GM12878 (cell line): ENCODE measurements at regions not wholly inside any gene's neighbourhood (a gene's known extent, or its start where the extent isn't known, plus 50 kb on each side); places are given as distances from the start of the nearest gene placed in this dataset.

Experiments used
- ATAC-seq: fragments of 200-7000 bp; cut with Tn5 transposase; 3 replicates; pipeline ENCODE4 v1.9.1; 2020; ENCODE audit warnings: mild to moderate bottlenecking, moderate library complexity
- BruUV-seq: library from RNA; stranded (reverse); fragments of 400-500 nt; replicated peaks from 2 replicates; lab custom pipeline; 2021; lab: Mats Ljungman, UMichigan
- CTCF ChIA-PET: fragments of 300-600 bp; sonication (Branson Sonifier 250); formaldehyde crosslinking; extraction: SDS; loops from one replicate; lab custom pipeline; 2021; ENCODE audit warnings: inconsistent platforms; lab: Yijun Ruan, JAX
- POLR2A ChIA-PET: fragments of 350-600 bp; formaldehyde crosslinking; extraction: SDS; loops from one replicate; lab custom pipeline; 2021; ENCODE audit warnings: inconsistent platforms; lab: Charles Lee
- RAD21 ChIA-PET: fragments of 300-600 bp; sonication (Branson Sonifier 250); formaldehyde crosslinking; loops from one replicate; lab custom pipeline; 2023; ENCODE audit warnings: antibody characterized with exemption; ENCODE audit not compliant: unreplicated experiment; lab: Charles Lee
- SMC1A ChIA-PET: fragments of 300-600 bp; sonication (Branson Sonifier 250); formaldehyde crosslinking; loops from one replicate; lab custom pipeline; 2023; ENCODE audit not compliant: unreplicated experiment, uncharacterized antibody; lab: Charles Lee
- DNase-seq: peaks from one replicate; pipeline ENCODE4 v3.0.0-alpha.2; 2011; ENCODE audit warnings: low read depth, low spot score
- FAIRE-seq: peaks from 3 replicates; lab custom pipeline; 2011; peaks lifted over from hg19 to GRCh38; lab: Jason Lieb, UNC
- H2AFZ ChIP-seq: 2 replicates; pipeline ENCODE4 v1.6.0; 2011; ENCODE audit warnings: low read depth, low read length, control low read depth; ENCODE audit not compliant: control insufficient read depth
- H3K27ac ChIP-seq: 2 replicates; pipeline ENCODE4 v1.5.1; 2011; ENCODE audit warnings: control low read depth; ENCODE audit not compliant: control insufficient read depth, insufficient read depth
- H3K27me3 ChIP-seq, 2 experiments: replicated peaks in 1 of 2; 2 replicates each; pipeline versions ENCODE4 v1.6.0 to v1.6.1; 2011; ENCODE audit warnings: low read length in 1 of 2; ENCODE audit not compliant: control insufficient read depth in 2 of 2, insufficient read depth in 2 of 2
- H3K36me3 ChIP-seq, 2 experiments: 2 replicates each; pipeline ENCODE4 v1.5.1; 2011; ENCODE audit warnings: low read length in 1 of 2; ENCODE audit not compliant: control insufficient read depth in 2 of 2, insufficient read depth in 2 of 2
- H3K4me1 ChIP-seq: 2 replicates; pipeline ENCODE4 v1.6.1; 2011; ENCODE audit warnings: mild to moderate bottlenecking, low read length, moderate library complexity, mixed read lengths; ENCODE audit not compliant: control insufficient read depth, insufficient read depth
- H3K4me2 ChIP-seq: 2 replicates; pipeline ENCODE4 v1.6.0; 2011; ENCODE audit warnings: control low read depth; ENCODE audit not compliant: control insufficient read depth, insufficient read depth
- H3K4me3 ChIP-seq: fragments of 200-600 bp; sonication (generic); 2 replicates; pipeline ENCODE4 v1.5.1; 2016
- H3K79me2 ChIP-seq: 2 replicates; pipeline ENCODE4 v1.6.0; 2011; ENCODE audit warnings: low read length; ENCODE audit not compliant: control insufficient read depth, insufficient read depth
- H3K9ac ChIP-seq: 2 replicates; pipeline ENCODE4 v1.8.0; 2011; ENCODE audit warnings: low read length, control low read depth, mixed read lengths; ENCODE audit not compliant: control insufficient read depth, insufficient read depth
- H3K9me3 ChIP-seq: replicated peaks from 3 replicates; pipeline ENCODE4 v1.5.1; 2011; ENCODE audit warnings: mild to moderate bottlenecking, low read length; ENCODE audit not compliant: control insufficient read depth, insufficient read depth
- H4K20me1 ChIP-seq: 2 replicates; pipeline ENCODE4 v1.6.0; 2011; ENCODE audit not compliant: control insufficient read depth, insufficient read depth
- ATF3 ChIP-seq: IDR thresholded peaks from 2 replicates; pipeline ENCODE4 v1.6.1; 2011; ENCODE audit warnings: low read depth, mild to moderate bottlenecking, low read length, moderate library complexity, borderline replicate concordance; ENCODE audit errors: extremely low read depth
- BRCA1 ChIP-seq: IDR thresholded peaks from 2 replicates; pipeline ENCODE4 v1.6.1; 2011; ENCODE audit warnings: low read depth, low read length, improper control_type of control experiment
- CBX3 ChIP-seq: fragments of 200-600 bp; sonication (generic); IDR thresholded peaks from 2 replicates; pipeline ENCODE4 v1.6.1; 2016; ENCODE audit warnings: low read depth, borderline replicate concordance
- FOS ChIP-seq: IDR thresholded peaks from 3 replicates; pipeline ENCODE4 v1.6.1; 2011; ENCODE audit warnings: borderline replicate concordance; ENCODE audit not compliant: insufficient read length; ENCODE audit errors: extremely low read depth
- GATAD2B ChIP-seq: fragments of 450-650 bp; conservative IDR thresholded peaks from 2 replicates; pipeline ENCODE4 v1.6.1; 2017; ENCODE audit warnings: low read depth, mild to moderate bottlenecking, moderate library complexity
- MTA3 ChIP-seq: IDR thresholded peaks from 2 replicates; pipeline ENCODE4 v1.6.1; 2012; ENCODE audit warnings: low read length, inconsistent platforms, borderline replicate concordance
- NBN ChIP-seq: fragments of 450-650 bp; IDR thresholded peaks from 2 replicates; pipeline ENCODE4 v1.6.1; 2016
- NFXL1 ChIP-seq: fragments of 450-650 bp; IDR thresholded peaks from 2 replicates; pipeline ENCODE4 v1.6.1; 2017; ENCODE audit warnings: antibody characterized with exemption, mild to moderate bottlenecking, borderline replicate concordance
- NR2C1 ChIP-seq: fragments of 450-650 bp; IDR thresholded peaks from 2 replicates; pipeline ENCODE4 v1.6.1; 2017; ENCODE audit warnings: antibody characterized with exemption, mild to moderate bottlenecking, moderate library complexity
- SMAD5 ChIP-seq: IDR thresholded peaks from 2 replicates; pipeline ENCODE4 v1.6.1; 2016; ENCODE audit warnings: antibody characterized with exemption, low read depth
- STAT1 ChIP-seq: fragments of 450-650 bp; conservative IDR thresholded peaks from 2 replicates; pipeline ENCODE4 v1.6.1; 2014; ENCODE audit warnings: antibody characterized with exemption, mild to moderate bottlenecking
- USF1 ChIP-seq: IDR thresholded peaks from 2 replicates; pipeline ENCODE4 v1.6.1; 2011; ENCODE audit warnings: borderline replicate concordance, low read depth, mild to moderate bottlenecking, moderate library complexity, mixed read lengths, low read length; ENCODE audit not compliant: insufficient read depth; ENCODE audit errors: extremely low read length
- ZBED1 ChIP-seq: IDR thresholded peaks from 2 replicates; pipeline ENCODE4 v1.6.1; 2016; ENCODE audit warnings: borderline replicate concordance
- WGBS: methylation state at CpG from one replicate; pipeline ENCODE4 v1.1.6; 2016; ENCODE audit warnings: low lambda C conversion rate; ENCODE audit not compliant: insufficient replicate concordance, insufficient coverage; ENCODE audit errors: missing lambda C conversion rate; 5-methylcytosine and 5-hydroxymethylcytosine counted together
- in situ Hi-C: fragments of 300-500 bp; cut with MboI; formaldehyde crosslinking; loops from 9 replicates; pipeline ENCODE4 v1.14.3; 2018; ENCODE audit warnings: mixed read lengths
- intact Hi-C: fragments of 100-400 bp; cut with micrococcal nuclease; formaldehyde crosslinking; loops from one replicate; pipeline ENCODE4 v1.14.2; 2022; ENCODE audit not compliant: unreplicated experiment
- TF ChIP-seq, protein P1 (sequence below): fragments of 450-650 bp; conservative IDR thresholded peaks from 2 replicates; pipeline ENCODE4 v1.6.1; 2017; ENCODE audit warnings: mild to moderate bottlenecking, moderate library complexity
- TF ChIP-seq, protein P2 (sequence below): IDR thresholded peaks from 2 replicates; pipeline ENCODE4 v1.6.1; 2012; ENCODE audit warnings: improper control_type of control experiment, low read depth, low read length; ENCODE audit not compliant: insufficient replicate concordance

DNA sequence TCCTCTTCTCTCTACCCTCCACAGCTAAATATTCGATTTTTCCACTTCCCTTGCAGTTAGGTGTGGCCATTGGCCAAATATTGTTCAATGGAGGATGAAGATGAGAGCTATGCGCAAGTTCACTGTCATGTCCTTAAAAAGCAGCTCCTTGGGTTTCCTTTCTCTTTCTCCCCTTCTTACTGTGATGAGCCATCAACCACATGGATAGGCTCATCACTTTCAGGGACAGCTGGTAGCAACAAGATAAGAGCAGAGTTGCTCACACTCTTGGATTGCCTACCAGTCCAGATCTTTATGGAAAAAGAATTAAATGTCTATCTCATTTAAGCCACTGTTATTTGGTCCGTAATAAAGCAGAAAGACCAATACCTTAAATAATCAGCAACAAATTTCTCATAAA is 377.0 kb downstream of the DDX10 start:
- H3K27me3 ChIP-seq: no peaks in the 10 kb centered on the region; a peak in 2 of 4 replicates
- FAIRE-seq (no peak), ATAC-seq (no peak), DNase-seq (no peak)
- WGBS: 37% methylated on average over 3 of the region's 3 CpGs
- no TSS peak for BruUV-seq
- intact Hi-C loops: loop anchor here (10.0 kb wide), 1 partner anchor 347 kb away; no protein-coding TSS in a partner anchor
- H3K9me3 ChIP-seq: no peaks in the 10 kb centered on the region
- CTCF ChIA-PET: no interaction called here
- in situ Hi-C loops: no loop called here
- no peaks in the 10 kb centered on the region for H3K36me3 ChIP-seq
- RAD21 ChIA-PET: no interaction called here
- no peaks in the 10 kb centered on the region for H4K20me1 ChIP-seq
- no peak overlapping the region for H2AFZ ChIP-seq
- no peaks in the 10 kb centered on the region for H3K79me2 ChIP-seq
- H3K4me3 ChIP-seq: no peak overlapping the region
- H3K4me1 ChIP-seq: no peaks in the 10 kb centered on the region
- no peak overlapping the region for H3K4me2 ChIP-seq
- POLR2A ChIA-PET: interaction anchor here (0.5 kb wide), 1 partner anchor 179 kb away, joined by 3 read pairs; no protein-coding TSS in a partner anchor
- SMC1A ChIA-PET: interaction anchor here (0.9 kb wide), 1 partner anchor 12 kb away, joined by 3 read pairs; no protein-coding TSS in a partner anchor
- H3K27ac ChIP-seq: no peak overlapping the region
- H3K9ac ChIP-seq: no peak overlapping the region
- no peak for TF ChIP-seq STAT1
- no peak for TF ChIP-seq CBX3
- no peak for TF ChIP-seq SMAD5
- no peak for TF ChIP-seq USF1
- TF ChIP-seq, protein P1, sequence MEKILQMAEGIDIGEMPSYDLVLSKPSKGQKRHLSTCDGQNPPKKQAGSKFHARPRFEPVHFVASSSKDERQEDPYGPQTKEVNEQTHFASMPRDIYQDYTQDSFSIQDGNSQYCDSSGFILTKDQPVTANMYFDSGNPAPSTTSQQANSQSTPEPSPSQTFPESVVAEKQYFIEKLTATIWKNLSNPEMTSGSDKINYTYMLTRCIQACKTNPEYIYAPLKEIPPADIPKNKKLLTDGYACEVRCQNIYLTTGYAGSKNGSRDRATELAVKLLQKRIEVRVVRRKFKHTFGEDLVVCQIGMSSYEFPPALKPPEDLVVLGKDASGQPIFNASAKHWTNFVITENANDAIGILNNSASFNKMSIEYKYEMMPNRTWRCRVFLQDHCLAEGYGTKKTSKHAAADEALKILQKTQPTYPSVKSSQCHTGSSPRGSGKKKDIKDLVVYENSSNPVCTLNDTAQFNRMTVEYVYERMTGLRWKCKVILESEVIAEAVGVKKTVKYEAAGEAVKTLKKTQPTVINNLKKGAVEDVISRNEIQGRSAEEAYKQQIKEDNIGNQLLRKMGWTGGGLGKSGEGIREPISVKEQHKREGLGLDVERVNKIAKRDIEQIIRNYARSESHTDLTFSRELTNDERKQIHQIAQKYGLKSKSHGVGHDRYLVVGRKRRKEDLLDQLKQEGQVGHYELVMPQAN: no peak
- TF ChIP-seq FOS: no peak
- TF ChIP-seq, protein P2, sequence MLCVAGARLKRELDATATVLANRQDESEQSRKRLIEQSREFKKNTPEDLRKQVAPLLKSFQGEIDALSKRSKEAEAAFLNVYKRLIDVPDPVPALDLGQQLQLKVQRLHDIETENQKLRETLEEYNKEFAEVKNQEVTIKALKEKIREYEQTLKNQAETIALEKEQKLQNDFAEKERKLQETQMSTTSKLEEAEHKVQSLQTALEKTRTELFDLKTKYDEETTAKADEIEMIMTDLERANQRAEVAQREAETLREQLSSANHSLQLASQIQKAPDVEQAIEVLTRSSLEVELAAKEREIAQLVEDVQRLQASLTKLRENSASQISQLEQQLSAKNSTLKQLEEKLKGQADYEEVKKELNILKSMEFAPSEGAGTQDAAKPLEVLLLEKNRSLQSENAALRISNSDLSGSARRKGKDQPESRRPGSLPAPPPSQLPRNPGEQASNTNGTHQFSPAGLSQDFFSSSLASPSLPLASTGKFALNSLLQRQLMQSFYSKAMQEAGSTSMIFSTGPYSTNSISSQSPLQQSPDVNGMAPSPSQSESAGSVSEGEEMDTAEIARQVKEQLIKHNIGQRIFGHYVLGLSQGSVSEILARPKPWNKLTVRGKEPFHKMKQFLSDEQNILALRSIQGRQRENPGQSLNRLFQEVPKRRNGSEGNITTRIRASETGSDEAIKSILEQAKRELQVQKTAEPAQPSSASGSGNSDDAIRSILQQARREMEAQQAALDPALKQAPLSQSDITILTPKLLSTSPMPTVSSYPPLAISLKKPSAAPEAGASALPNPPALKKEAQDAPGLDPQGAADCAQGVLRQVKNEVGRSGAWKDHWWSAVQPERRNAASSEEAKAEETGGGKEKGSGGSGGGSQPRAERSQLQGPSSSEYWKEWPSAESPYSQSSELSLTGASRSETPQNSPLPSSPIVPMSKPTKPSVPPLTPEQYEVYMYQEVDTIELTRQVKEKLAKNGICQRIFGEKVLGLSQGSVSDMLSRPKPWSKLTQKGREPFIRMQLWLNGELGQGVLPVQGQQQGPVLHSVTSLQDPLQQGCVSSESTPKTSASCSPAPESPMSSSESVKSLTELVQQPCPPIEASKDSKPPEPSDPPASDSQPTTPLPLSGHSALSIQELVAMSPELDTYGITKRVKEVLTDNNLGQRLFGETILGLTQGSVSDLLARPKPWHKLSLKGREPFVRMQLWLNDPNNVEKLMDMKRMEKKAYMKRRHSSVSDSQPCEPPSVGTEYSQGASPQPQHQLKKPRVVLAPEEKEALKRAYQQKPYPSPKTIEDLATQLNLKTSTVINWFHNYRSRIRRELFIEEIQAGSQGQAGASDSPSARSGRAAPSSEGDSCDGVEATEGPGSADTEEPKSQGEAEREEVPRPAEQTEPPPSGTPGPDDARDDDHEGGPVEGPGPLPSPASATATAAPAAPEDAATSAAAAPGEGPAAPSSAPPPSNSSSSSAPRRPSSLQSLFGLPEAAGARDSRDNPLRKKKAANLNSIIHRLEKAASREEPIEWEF: no peak
- no peak for TF ChIP-seq NFXL1
- no peak for TF ChIP-seq ZBED1
- TF ChIP-seq ATF3: no peak
- TF ChIP-seq GATAD2B: no peak
- no peak for TF ChIP-seq MTA3
- no peak for TF ChIP-seq NR2C1
- TF ChIP-seq NBN: no peak
- no peak for TF ChIP-seq BRCA1
